CD14-positive monocyte (primary cell): ENCODE measurements at regions not wholly inside any gene's neighbourhood (a gene's known extent, or its start where the extent isn't known, plus 50 kb on each side); places are given as distances from the start of the nearest gene placed in this dataset.

Experiments used
- DNase-seq, 3 donors: peaks; one replicate each; pipeline ENCODE4 v3.0.0-alpha.2; 2011 to 2022
- H2AFZ ChIP-seq: 2 replicates; pipeline ENCODE4 v1.6.0; 2012; ENCODE audit warnings: mild to moderate bottlenecking, low read depth, low read length, inconsistent platforms; ENCODE audit not compliant: insufficient read depth, poor library complexity, severe bottlenecking
- H3K27ac ChIP-seq, 2 donors: 1 replicate in 1 of 2; 2 replicates in 1 of 2; pipeline ENCODE4 v1.5.1; 2012 to 2013; ENCODE audit warnings: low read length in 2 of 2, control low read depth in 1 of 2, inconsistent platforms in 1 of 2, low read depth in 1 of 2, mild to moderate bottlenecking in 1 of 2
- H3K27me3 ChIP-seq, 2 donors: one replicate each; pipeline versions ENCODE4 v1.6.0 to v1.6.1; 2011 to 2013; ENCODE audit warnings: low read length in 2 of 2; ENCODE audit not compliant: control insufficient read depth in 2 of 2, insufficient read depth in 2 of 2
- H3K36me3 ChIP-seq, 2 donors: replicated peaks in 1 of 2; 1 replicate in 1 of 2; 2 replicates in 1 of 2; pipeline versions ENCODE4 v1.5.1 to v1.6.1; 2012 to 2013; ENCODE audit warnings: low read length in 2 of 2, control low read depth in 1 of 2, inconsistent platforms in 1 of 2, mild to moderate bottlenecking in 1 of 2; ENCODE audit not compliant: insufficient read depth in 2 of 2, control insufficient read depth in 1 of 2
- H3K4me1 ChIP-seq, 2 donors: 1 replicate in 1 of 2; 2 replicates in 1 of 2; pipeline versions ENCODE4 v1.5.1 to v1.6.1; 2012 to 2013; ENCODE audit warnings: low read length in 2 of 2, control low read depth in 1 of 2, inconsistent platforms in 1 of 2, mild to moderate bottlenecking in 1 of 2, moderate library complexity in 1 of 2; ENCODE audit not compliant: insufficient read depth in 2 of 2, control insufficient read depth in 1 of 2
- H3K4me2 ChIP-seq: replicated peaks from 2 replicates; pipeline ENCODE3; 2012; ENCODE audit warnings: low read length, moderate library complexity, mild to moderate bottlenecking; ENCODE audit not compliant: poor library complexity, severe bottlenecking; ENCODE audit errors: extremely low read depth
- H3K4me3 ChIP-seq, 3 experiments: fragments of 200-600 bp in 1 of 3; sonication (generic) in 1 of 3; replicated peaks in 1 of 3; 1 replicate in 2 of 3; 2 replicates in 1 of 3; pipeline ENCODE4 v1.5.1; 2011 to 2013; ENCODE audit warnings: low read length in 3 of 3, mild to moderate bottlenecking in 3 of 3, control low read depth in 2 of 3, low read depth in 2 of 3, inconsistent platforms in 1 of 3, moderate library complexity in 1 of 3
- H3K79me2 ChIP-seq: 2 replicates; pipeline ENCODE4 v1.6.0; 2012; ENCODE audit warnings: mild to moderate bottlenecking, control low read depth, inconsistent platforms, low read length, moderate library complexity; ENCODE audit not compliant: insufficient read depth
- H3K9ac ChIP-seq: 2 replicates; pipeline ENCODE4 v1.6.0; 2017; ENCODE audit warnings: low read length, mild to moderate bottlenecking; ENCODE audit not compliant: insufficient read depth, poor library complexity, severe bottlenecking
- H3K9me3 ChIP-seq, 2 donors: replicated peaks in 1 of 2; 1 replicate in 1 of 2; 2 replicates in 1 of 2; pipeline versions ENCODE4 v1.5.1 to v1.6.1; 2012 to 2013; ENCODE audit warnings: low read length in 2 of 2, control low read depth in 1 of 2; ENCODE audit not compliant: control insufficient read depth in 1 of 2, insufficient read depth in 1 of 2
- H4K20me1 ChIP-seq: 2 replicates; pipeline ENCODE4 v1.6.0; 2012; ENCODE audit warnings: mild to moderate bottlenecking, low read length, control low read depth, moderate library complexity; ENCODE audit not compliant: insufficient read depth
- H3K27ac Mint-ChIP-seq, 7 donors: one replicate each; pipeline ENCODE4 v1.8.0; 2020; ENCODE audit warnings: mild to moderate bottlenecking in 7 of 7, mixed read lengths in 7 of 7, moderate library complexity in 6 of 7, inconsistent platforms in 2 of 7
- H3K27me3 Mint-ChIP-seq, 3 donors: one replicate each; pipeline ENCODE4 v1.8.0; 2021 to 2022; ENCODE audit warnings: low read depth in 3 of 3, mild to moderate bottlenecking in 3 of 3, mixed read lengths in 3 of 3, moderate library complexity in 3 of 3, inconsistent platforms in 1 of 3
- H3K36me3 Mint-ChIP-seq, 2 donors: one replicate each; pipeline ENCODE4 v1.8.0; 2020; ENCODE audit warnings: mixed read lengths in 2 of 2, inconsistent platforms in 1 of 2, mild to moderate bottlenecking in 1 of 2
- H3K4me1 Mint-ChIP-seq: one replicate; pipeline ENCODE4 v1.8.0; 2020; ENCODE audit warnings: mild to moderate bottlenecking, mixed read lengths
- H3K4me3 Mint-ChIP-seq, 2 donors: one replicate each; pipeline ENCODE4 v1.8.0; 2020; ENCODE audit warnings: mild to moderate bottlenecking in 2 of 2, mixed read lengths in 2 of 2, moderate library complexity in 1 of 2
- H3K9me3 Mint-ChIP-seq, 7 donors: one replicate each; pipeline ENCODE4 v1.8.0; 2020 to 2022; ENCODE audit warnings: mixed read lengths in 7 of 7, mild to moderate bottlenecking in 6 of 7, moderate library complexity in 6 of 7, inconsistent platforms in 2 of 7
- CTCF ChIP-seq: fragments of 200-600 bp; IDR thresholded peaks from one replicate; pipeline ENCODE4 v1.8.0; 2022; ENCODE audit warnings: antibody characterized with exemption, mild to moderate bottlenecking
- WGBS: methylation state at CpG from one replicate; pipeline ENCODE4 v1.1.5; 2013; ENCODE audit warnings: missing lambda C conversion rate; ENCODE audit not compliant: insufficient coverage; 5-methylcytosine and 5-hydroxymethylcytosine counted together
- intact Hi-C, 2 donors: fragments of 100-400 bp; cut with micrococcal nuclease; formaldehyde crosslinking; loops; one replicate each; pipeline versions ENCODE4 v1.15.0 to v1.15.1; 2023

GRCh38 chr22:41023299-41023623 lies 69.1 kb upstream of the EP300 start:
- Histone ChIP-seq H3K79me2 (peaks cover 14% of the 10 kb centered on the region), H3K27ac (peak overlapping the region; percentile 87 to 95), H3K27me3 (no peaks in the 10 kb centered on the region), H3K4me3 (peak overlapping the region in 1 of 3 experiments; percentile 88), H3K9ac (peak overlapping the region; percentile 97), H2AFZ (peak overlapping the region; percentile 96), H3K4me2 (peak overlapping the region; percentile 80), H3K4me1 (peaks cover 25 to 37% of the 10 kb centered on the region in 2 donors), H3K36me3 (peaks cover 0 to 5% of the 10 kb centered on the region in 2 donors), H4K20me1 (no peaks in the 10 kb centered on the region), H3K9me3 (no peaks in the 10 kb centered on the region)
- DNase-seq, result no peak
- Mint-ChIP-seq H3K4me3 (peak overlapping the region; percentile 75 to 79), H3K27ac (peak overlapping the region; percentile 5 to 97 (median 84)), H3K36me3 (peaks cover 18 to 20% of the 10 kb centered on the region in 2 donors), H3K4me1 (peaks cover 36% of the 10 kb centered on the region), H3K27me3 (peaks cover 0 to 3% (median 0%) of the 10 kb centered on the region in 3 donors), H3K9me3 (peaks cover 0 to 2% (median 0%) of the 10 kb centered on the region in 7 donors)
- no peak for TF ChIP-seq CTCF
- 86% methylated on average over 5 of the region's 5 CpGs for WGBS
- intact Hi-C loops, result loop anchor here (5.0 kb wide), 2 partner anchors 69 to 76 kb away; partner anchors contain the start of gene EP300 (in 2 of the 2)

- peaks cover 0 to 2% (median 0%) of the 10 kb centered on the region in 7 donors for H3K9me3 Mint-ChIP-seq
- Histone ChIP-seq H3K4me1 (peaks cover 20 to 32% of the 10 kb centered on the region in 2 donors), H3K27ac (peak overlapping the region in 1 of 2 donors; percentile 47), H3K4me3 (peak overlapping the region in 1 of 3 experiments; percentile 15), H3K9ac (no peak overlapping the region), H3K36me3 (no peaks in the 10 kb centered on the region), H3K9me3 (no peaks in the 10 kb centered on the region), H3K79me2 (no peaks in the 10 kb centered on the region), H3K4me2 (peak overlapping the region; percentile 51), H4K20me1 (no peaks in the 10 kb centered on the region), H2AFZ (no peak overlapping the region), H3K27me3 (no peaks in the 10 kb centered on the region)
- DNase-seq, result peak; percentile 61 to 84 (median 75)
- no peak for TF ChIP-seq CTCF
- H3K27me3 Mint-ChIP-seq, result peaks cover 1 to 2% (median 2%) of the 10 kb centered on the region in 3 donors
- peak overlapping the region in 1 of 2 donors; percentile 71 for H3K4me3 Mint-ChIP-seq
- no CpG with 5 or more reads among the region's 3 CpGs for WGBS
- H3K27ac Mint-ChIP-seq, result peak overlapping the region; percentile 32 to 87 (median 72)
- intact Hi-C loops, result no loop called here
- peaks cover 37% of the 10 kb centered on the region for H3K4me1 Mint-ChIP-seq
- H3K36me3 Mint-ChIP-seq, result peaks cover 0 to 2% of the 10 kb centered on the region in 2 donors
Measured at GRCh38 chr22:41028841-41029240, 63.6 kb upstream of the EP300 start.
